K562 (cell line): ENCODE measurements at regions not wholly inside any gene's neighbourhood (a gene's known extent, or its start where the extent isn't known, plus 50 kb on each side); places are given as distances from the start of the nearest gene placed in this dataset.

Source experiments
- ATAC-seq: fragments of 200-7000 bp; cut with Tn5 transposase; 3 replicates; pipeline ENCODE4 v1.9.1; 2020; ENCODE audit warnings: moderate library complexity
- BruUV-seq: library from RNA; stranded (reverse); fragments of 400-500 nt; replicated peaks from 2 replicates; lab custom pipeline; 2021; lab: Mats Ljungman, UMichigan
- CTCF ChIA-PET: fragments of 300-600 bp; formaldehyde crosslinking; extraction: SDS; loops from one replicate; lab custom pipeline; 2021; ENCODE audit warnings: low intra/inter-chr PET ratio; lab: Yijun Ruan, JAX
- POLR2A ChIA-PET: fragments of 300-600, 350-650 bp; sonication (Branson Sonifier 250); formaldehyde crosslinking; extraction: SDS; loops from one replicate; lab custom pipeline; 2021; ENCODE audit warnings: antibody characterized with exemption, inconsistent platforms; lab: Yijun Ruan, JAX
- DNase-seq, 4 experiments: peaks; one replicate each; pipeline versions ENCODE4 v3.0.0 to v3.0.0-alpha.2; 2011 to 2018; ENCODE audit warnings: low spot score in 3 of 4, mixed read lengths in 3 of 4; ENCODE audit errors: extremely low read depth in 1 of 4
- FAIRE-seq: peaks from 2 replicates; lab custom pipeline; 2011; peaks lifted over from hg19 to GRCh38; lab: Jason Lieb, UNC
- H2AFZ ChIP-seq: 2 replicates; pipeline ENCODE4 v1.6.0; 2011; ENCODE audit warnings: low read depth, low read length, control low read depth, inconsistent platforms
- H3K27ac ChIP-seq: fragments of 200-600 bp; 3 replicates; pipeline ENCODE4 v1.8.0; 2011; ENCODE audit warnings: low read depth, mild to moderate bottlenecking, control low read depth, inconsistent platforms, low read length, moderate library complexity, mixed read lengths; ENCODE audit errors: extremely low read depth
- H3K27me3 ChIP-seq, 2 experiments: fragments of 300-600 bp in 1 of 2; 2 replicates in 1 of 2; 3 replicates in 1 of 2; pipeline versions ENCODE4 v1.6.0 to v1.8.0; 2011; ENCODE audit warnings: inconsistent platforms in 2 of 2, low read length in 2 of 2, mild to moderate bottlenecking in 1 of 2, mixed read lengths in 1 of 2, moderate library complexity in 1 of 2; ENCODE audit not compliant: control insufficient read depth in 2 of 2, insufficient read depth in 2 of 2
- H3K36me3 ChIP-seq: fragments of 300-600 bp; 3 replicates; pipeline ENCODE4 v1.8.0; 2011; ENCODE audit warnings: mild to moderate bottlenecking, low read length, inconsistent platforms; ENCODE audit not compliant: control insufficient read depth, insufficient read depth
- H3K4me1 ChIP-seq, 2 experiments: fragments of 200-600 bp in 1 of 2; replicated peaks in 1 of 2; 2 replicates in 1 of 2; 3 replicates in 1 of 2; pipeline versions ENCODE4 v1.5.1 to v1.8.0; 2011; ENCODE audit warnings: inconsistent platforms in 2 of 2, low read length in 2 of 2, mild to moderate bottlenecking in 1 of 2, mixed read lengths in 1 of 2, moderate library complexity in 1 of 2; ENCODE audit not compliant: control insufficient read depth in 2 of 2, insufficient read depth in 2 of 2
- H3K4me2 ChIP-seq: 2 replicates; pipeline ENCODE4 v1.6.1; 2011; ENCODE audit warnings: low read length, control low read depth, inconsistent platforms, mixed read lengths; ENCODE audit not compliant: insufficient read depth
- H3K4me3 ChIP-seq: fragments of 200-600 bp; sonication (generic), shearing (Covaris generic); 2 replicates; pipeline ENCODE4 v1.5.1; 2016; ENCODE audit warnings: control low read depth, inconsistent platforms
- H3K79me2 ChIP-seq: fragments of 200-600 bp; 3 replicates; pipeline ENCODE4 v1.8.0; 2011; ENCODE audit warnings: low read length, inconsistent platforms; ENCODE audit not compliant: control insufficient read depth, insufficient read depth
- H3K9ac ChIP-seq, 2 experiments: 2 replicates each; pipeline versions ENCODE4 v1.6.0 to v1.6.1; 2011; ENCODE audit warnings: low read depth in 2 of 2, low read length in 2 of 2, control low read depth in 1 of 2, inconsistent platforms in 1 of 2, mild to moderate bottlenecking in 1 of 2, mixed read lengths in 1 of 2; ENCODE audit not compliant: insufficient read depth in 1 of 2
- H3K9me1 ChIP-seq: one replicate; pipeline ENCODE4 v1.6.0; 2011; ENCODE audit warnings: inconsistent platforms, mild to moderate bottlenecking, low read length, moderate library complexity; ENCODE audit not compliant: control insufficient read depth, insufficient read depth
- H3K9me3 ChIP-seq: replicated peaks from 2 replicates; pipeline ENCODE4 v1.5.1; 2011; ENCODE audit warnings: low read depth, low read length, inconsistent platforms; ENCODE audit not compliant: control insufficient read depth, insufficient read depth
- H4K20me1 ChIP-seq: replicated peaks from 2 replicates; pipeline ENCODE4 v1.6.1; 2011; ENCODE audit warnings: low read length, inconsistent platforms, mixed read lengths; ENCODE audit not compliant: control insufficient read depth, insufficient read depth
- BRF1 ChIP-seq: IDR thresholded peaks from 3 replicates; pipeline ENCODE4 v1.6.1; 2011; ENCODE audit warnings: borderline replicate concordance, mild to moderate bottlenecking; ENCODE audit not compliant: insufficient read length; ENCODE audit errors: extremely low read depth
- ETV1 ChIP-seq: fragments of 450-650 bp; conservative IDR thresholded peaks from 2 replicates; pipeline ENCODE4 v1.6.1; 2016; ENCODE audit warnings: missing genetic modification characterization, control low read depth, low read depth, missing compliant biosample characterization
- GTF2A2 ChIP-seq: IDR thresholded peaks from 2 replicates; pipeline ENCODE4 v1.6.1; 2016; ENCODE audit warnings: mild to moderate bottlenecking, missing genetic modification characterization, missing compliant biosample characterization
- HCFC1 ChIP-seq: IDR thresholded peaks from 2 replicates; pipeline ENCODE4 v1.6.1; 2012; ENCODE audit warnings: low read depth, low read length, improper control_type of control experiment
- KDM1A ChIP-seq, 2 experiments: fragments of 450-650 bp; IDR thresholded peaks; 2 replicates each; pipeline ENCODE4 v1.6.1; 2016; ENCODE audit warnings: mild to moderate bottlenecking in 2 of 2
- LEF1 ChIP-seq: fragments of 450-650 bp; IDR thresholded peaks from 2 replicates; pipeline ENCODE4 v1.6.1; 2016; ENCODE audit warnings: mild to moderate bottlenecking
- NFRKB ChIP-seq: fragments of 450-650 bp; IDR thresholded peaks from 2 replicates; pipeline ENCODE4 v1.6.1; 2016; ENCODE audit warnings: low read depth
- POLR2G ChIP-seq: fragments of 200-400 bp; formaldehyde crosslinking; IDR thresholded peaks from 2 replicates; pipeline ENCODE4 v1.6.1; 2017; ENCODE audit warnings: low read depth, mild to moderate bottlenecking, antibody characterized with exemption, low read length, moderate library complexity
- RBM25 ChIP-seq: fragments of 200-400 bp; formaldehyde crosslinking; IDR thresholded peaks from 2 replicates; pipeline ENCODE4 v1.6.1; 2018; ENCODE audit warnings: low read length, low read depth, moderate library complexity; ENCODE audit not compliant: severe bottlenecking
- RFX5 ChIP-seq: IDR thresholded peaks from 2 replicates; pipeline ENCODE4 v1.6.1; 2011; ENCODE audit warnings: low read depth, mild to moderate bottlenecking, improper control_type of control experiment, low read length
- TSC22D4 ChIP-seq: fragments of 450-650 bp; IDR thresholded peaks from 2 replicates; pipeline ENCODE4 v1.6.1; 2016; ENCODE audit warnings: missing genetic modification characterization, missing biosample characterization, control low read depth
- YY1 ChIP-seq, 3 experiments: IDR thresholded peaks; 2 replicates each; pipeline ENCODE4 v1.6.1; 2011; ENCODE audit warnings: low read length in 2 of 3, mild to moderate bottlenecking in 2 of 3, moderate library complexity in 2 of 3, borderline replicate concordance in 1 of 3, control low read depth in 1 of 3, low read depth in 1 of 3; ENCODE audit not compliant: insufficient read depth in 3 of 3, insufficient replicate concordance in 2 of 3, control insufficient read depth in 1 of 3, insufficient read length in 1 of 3; ENCODE audit errors: extremely low read depth in 1 of 3
- ZNF175 ChIP-seq: fragments of 200-800 bp; sonication (Bioruptor generic); IDR thresholded peaks from 2 replicates; pipeline ENCODE4 v1.6.1; 2016; ENCODE audit warnings: low read depth, mild to moderate bottlenecking, missing genetic modification characterization, missing compliant biosample characterization
- ZNF224 ChIP-seq: sonication (generic); formaldehyde crosslinking; IDR thresholded peaks from 2 replicates; pipeline ENCODE4 v1.8.0; 2022; ENCODE audit warnings: mild to moderate bottlenecking, missing genetic modification reagents
- ZNF232 ChIP-seq: sonication (generic); formaldehyde crosslinking; IDR thresholded peaks from 2 replicates; pipeline ENCODE4 v1.8.0; 2022; ENCODE audit warnings: mild to moderate bottlenecking, missing genetic modification reagents
- ZNF695 ChIP-seq: fragments of 450-650 bp; formaldehyde crosslinking; IDR thresholded peaks from 2 replicates; pipeline ENCODE4 v1.4.0; 2020; ENCODE audit warnings: mild to moderate bottlenecking, moderate library complexity
- ZNF780A ChIP-seq: fragments of 250-450 bp; sonication (Bioruptor Pico); IDR thresholded peaks from 2 replicates; pipeline ENCODE4 v1.5.0; 2021; ENCODE audit warnings: mild to moderate bottlenecking
- WGBS: fragments of 100-300 bp; shearing (Covaris generic); methylation state at CpG from one replicate; pipeline ENCODE4 v1.1.6; 2016; ENCODE audit warnings: low coverage, mixed read lengths; ENCODE audit not compliant: insufficient coverage; ENCODE audit errors: missing lambda C conversion rate; 5-methylcytosine and 5-hydroxymethylcytosine counted together
- in situ Hi-C: fragments of 300-500 bp; cut with MboI; formaldehyde crosslinking; loops from 4 replicates; pipeline ENCODE4 v1.15.0; 2018; ENCODE audit warnings: inconsistent platforms, mixed read lengths
- intact Hi-C: fragments of 100-400 bp; cut with micrococcal nuclease; formaldehyde crosslinking; loops from 2 replicates; pipeline ENCODE4 v1.14.2; 2022
- TF ChIP-seq, protein P1 (sequence below), 2 experiments: fragments of 200-800 bp in 1 of 2; sonication (Bioruptor generic) in 1 of 2; sonication (generic) in 1 of 2; formaldehyde crosslinking in 1 of 2; IDR thresholded peaks in 1 of 2; conservative IDR thresholded peaks in 1 of 2; 2 replicates each; pipeline versions ENCODE4 v1.5.0 to v1.6.1; 2016 to 2020; ENCODE audit warnings: missing compliant biosample characterization in 1 of 2, missing genetic modification characterization in 1 of 2, missing genetic modification reagents in 1 of 2
- TF ChIP-seq, protein P2 (sequence below): fragments of 450-650 bp; formaldehyde crosslinking; IDR thresholded peaks from 2 replicates; pipeline ENCODE4 v1.4.0; 2022; ENCODE audit warnings: mild to moderate bottlenecking, moderate library complexity

DNA sequence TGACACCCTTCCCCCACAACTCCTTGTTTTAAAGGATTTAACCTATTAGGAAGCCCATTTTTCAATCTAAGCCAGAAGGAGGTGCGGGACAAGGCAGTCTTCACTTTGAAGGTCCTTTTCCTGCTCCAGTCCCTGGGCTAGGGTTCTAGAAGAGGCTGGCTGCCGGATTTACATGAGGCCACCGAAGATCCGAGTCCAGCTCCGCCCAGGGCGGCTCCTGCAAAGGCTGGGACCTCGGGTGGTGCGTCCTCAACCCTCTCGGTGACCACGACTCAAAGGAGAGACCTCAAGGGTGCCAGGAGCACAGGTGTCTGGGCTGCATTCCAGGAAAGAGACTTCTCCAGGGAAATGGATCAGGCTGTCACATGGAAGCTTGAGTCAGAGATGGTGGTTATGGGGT, 471.6 kb downstream of the PCDH19 start (continued):
- TF ChIP-seq YY1 (IDR thresholded peaks at IDR 0.05; ENCODE audit: borderline replicate concordance in 1 of 3, control insufficient read depth in 1 of 3, extremely low read depth in 1 of 3, insufficient read depth in 3 of 3, insufficient read length in 1 of 3, insufficient replicate concordance in 2 of 3, low read depth in 1 of 3, low read length in 2 of 3) = no peak
- no peak for TF ChIP-seq KDM1A (IDR thresholded peaks at IDR 0.05)
- TF ChIP-seq GTF2A2 (tag) = no peak
- TF ChIP-seq ZNF175 = no peak
- TF ChIP-seq ZNF232 (CRISPR knock-in tag) = no peak
- TF ChIP-seq, protein P1, sequence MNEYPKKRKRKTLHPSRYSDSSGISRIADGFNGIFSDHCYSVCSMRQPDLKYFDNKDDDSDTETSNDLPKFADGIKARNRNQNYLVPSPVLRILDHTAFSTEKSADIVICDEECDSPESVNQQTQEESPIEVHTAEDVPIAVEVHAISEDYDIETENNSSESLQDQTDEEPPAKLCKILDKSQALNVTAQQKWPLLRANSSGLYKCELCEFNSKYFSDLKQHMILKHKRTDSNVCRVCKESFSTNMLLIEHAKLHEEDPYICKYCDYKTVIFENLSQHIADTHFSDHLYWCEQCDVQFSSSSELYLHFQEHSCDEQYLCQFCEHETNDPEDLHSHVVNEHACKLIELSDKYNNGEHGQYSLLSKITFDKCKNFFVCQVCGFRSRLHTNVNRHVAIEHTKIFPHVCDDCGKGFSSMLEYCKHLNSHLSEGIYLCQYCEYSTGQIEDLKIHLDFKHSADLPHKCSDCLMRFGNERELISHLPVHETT (CRISPR knock-in tag; conservative IDR thresholded peaks at IDR 0.05 in 1 of 2, IDR thresholded peaks at IDR 0.05 in 1 of 2) = no peak
- TF ChIP-seq ETV1 (tag) = no peak
- TF ChIP-seq LEF1 = no peak
- TF ChIP-seq RBM25 = no peak
- TF ChIP-seq, all 486 proteins: peak for 0

DNA sequence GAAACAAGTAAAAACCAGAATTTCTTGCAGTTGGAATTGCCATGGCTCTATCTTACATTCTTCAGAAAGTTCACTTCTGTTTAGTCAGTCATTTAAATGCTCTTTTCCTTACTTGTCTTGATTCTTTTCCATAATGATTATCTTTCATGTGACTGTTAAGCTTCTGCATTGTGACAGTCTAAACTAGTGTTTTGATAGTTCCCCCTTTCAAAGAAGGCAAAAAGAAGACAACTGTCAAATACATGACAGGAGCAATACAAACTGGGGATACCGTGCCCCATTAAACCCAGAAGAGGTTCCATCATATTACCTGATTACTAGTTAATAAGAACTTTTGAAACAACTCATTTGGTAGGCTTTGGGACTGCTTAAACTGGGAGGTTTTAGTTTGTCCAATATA, 476.2 kb downstream of the PCDH19 start:
- Histone ChIP-seq H3K27ac (no peak overlapping the region), H3K4me1 (no peaks in the 10 kb centered on the region), H3K4me3 (no peak overlapping the region), H3K4me2 (no peak overlapping the region), H3K9me3 (no peaks in the 10 kb centered on the region), H3K79me2 (no peaks in the 10 kb centered on the region; the same call in 2 of the 3 replicates), H3K27me3 (no peaks in the 10 kb centered on the region), H3K36me3 (no peaks in the 10 kb centered on the region), H2AFZ (no peak overlapping the region), H3K9ac (no peak overlapping the region), H4K20me1 (no peaks in the 10 kb centered on the region), H3K9me1 (no peaks in the 10 kb centered on the region)
- FAIRE-seq (no peak), DNase-seq (no peak), ATAC-seq (no peak)
- 0% methylated on average over 1 of the region's 1 CpG for WGBS
- POLR2A ChIA-PET = no interaction called here
- TF ChIP-seq ZNF224 (CRISPR knock-in tag) (no peak), RFX5 (no peak), BRF1 (no peak), ZNF695 (CRISPR knock-in tag) (no peak), POLR2G (no peak), HCFC1 (no peak), ZNF780A (CRISPR knock-in tag) (no peak), NFRKB (no peak), TSC22D4 (tag) (no peak)
- TF ChIP-seq, protein P2, sequence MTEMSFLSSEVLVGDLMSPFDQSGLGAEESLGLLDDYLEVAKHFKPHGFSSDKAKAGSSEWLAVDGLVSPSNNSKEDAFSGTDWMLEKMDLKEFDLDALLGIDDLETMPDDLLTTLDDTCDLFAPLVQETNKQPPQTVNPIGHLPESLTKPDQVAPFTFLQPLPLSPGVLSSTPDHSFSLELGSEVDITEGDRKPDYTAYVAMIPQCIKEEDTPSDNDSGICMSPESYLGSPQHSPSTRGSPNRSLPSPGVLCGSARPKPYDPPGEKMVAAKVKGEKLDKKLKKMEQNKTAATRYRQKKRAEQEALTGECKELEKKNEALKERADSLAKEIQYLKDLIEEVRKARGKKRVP = no peak
- in situ Hi-C loops = no loop called here
- BruUV-seq = no TSS peak
- intact Hi-C loops = no loop called here
- CTCF ChIA-PET = no interaction called here
